A549 (cell line): ENCODE measurements at regions not wholly inside any gene's neighbourhood (a gene's known extent, or its start where the extent isn't known, plus 50 kb on each side); places are given as distances from the start of the nearest gene placed in this dataset.

ENCODE experiments used
- ATAC-seq, 2 experiments: fragments of 200-7000 bp in 1 of 2; fragments of >200 bp in 1 of 2; cut with Nextera tagmentation in 1 of 2; cut with Tn5 transposase in 1 of 2; 3 replicates each; pipeline versions ENCODE4 v1.8.0 to v1.9.1; 2018 to 2020; ENCODE audit warnings: mild to moderate bottlenecking in 1 of 2, moderate library complexity in 1 of 2
- CTCF ChIA-PET: fragments of 300-600 bp; sonication (Branson Sonifier 250); formaldehyde crosslinking; extraction: SDS; loops from one replicate; lab custom pipeline; 2021; ENCODE audit warnings: antibody characterized with exemption, inconsistent platforms; lab: Yijun Ruan, JAX
- POLR2A ChIA-PET: fragments of 350-600 bp; formaldehyde crosslinking; extraction: SDS; loops from one replicate; lab custom pipeline; 2021; ENCODE audit warnings: antibody characterized with exemption, inconsistent platforms; lab: Yijun Ruan, JAX
- DNase-seq, 2 experiments: peaks; one replicate each; pipeline versions ENCODE4 v3.0.0 to v3.0.0-alpha.2; 2011 to 2016; ENCODE audit warnings: low read depth in 1 of 2, low spot score in 1 of 2
- FAIRE-seq: peaks from 2 replicates; lab custom pipeline; 2011; peaks lifted over from hg19 to GRCh38; lab: Jason Lieb, UNC
- H3K27ac ChIP-seq, 2 experiments: fragments of >200 bp; sonication (Bioruptor Twin); formaldehyde crosslinking; 3 replicates each; pipeline ENCODE4 v1.5.1; 2016 to 2017
- H3K4me1 ChIP-seq: fragments of >200 bp; sonication (Bioruptor Twin); formaldehyde crosslinking; 3 replicates; pipeline ENCODE4 v1.6.1; 2016
- H3K4me2 ChIP-seq: fragments of >200 bp; sonication (Bioruptor Twin); formaldehyde crosslinking; 3 replicates; pipeline ENCODE4 v1.6.1; 2016
- H3K4me3 ChIP-seq: fragments of >200 bp; sonication (Bioruptor Twin); formaldehyde crosslinking; 3 replicates; pipeline ENCODE4 v1.5.1; 2016
- H3K9me3 ChIP-seq: fragments of >200 bp; sonication (Bioruptor Twin); formaldehyde crosslinking; 3 replicates; pipeline ENCODE4 v1.6.1; 2016
- BCL3 ChIP-seq: fragments of >200 bp; sonication (Bioruptor Twin); formaldehyde crosslinking; IDR thresholded peaks from 3 replicates; pipeline ENCODE4 v1.6.1; 2016
- CBX8 ChIP-seq: fragments of 200-600 bp; sonication (generic); IDR thresholded peaks from 2 replicates; pipeline ENCODE4 v1.6.1; 2016
- CEBPB ChIP-seq, 2 experiments: fragments of >200 bp in 1 of 2; sonication (Bioruptor Twin) in 1 of 2; formaldehyde crosslinking in 1 of 2; IDR thresholded peaks; 2 replicates each; pipeline ENCODE4 v1.6.1; 2012 to 2016
- E2F6 ChIP-seq: IDR thresholded peaks from 2 replicates; pipeline ENCODE4 v1.6.1; 2012; ENCODE audit warnings: low read depth, borderline replicate concordance
- EHF ChIP-seq: fragments of 250-450 bp; sonication (Bioruptor Pico); IDR thresholded peaks from 2 replicates; pipeline ENCODE4 v1.5.0; 2020; ENCODE audit warnings: mild to moderate bottlenecking
- EHMT2 ChIP-seq: fragments of 200-600 bp; sonication (generic); IDR thresholded peaks from 2 replicates; pipeline ENCODE4 v1.6.1; 2016; ENCODE audit warnings: antibody characterized with exemption, low read depth, mild to moderate bottlenecking, moderate library complexity
- ELK1 ChIP-seq: fragments of 150-350 bp; IDR thresholded peaks from 2 replicates; pipeline ENCODE4 v1.6.1; 2014; ENCODE audit warnings: low read depth, mild to moderate bottlenecking, low read length
- ESRRA ChIP-seq: fragments of 150-350 bp; IDR thresholded peaks from 2 replicates; pipeline ENCODE4 v1.6.1; 2014; ENCODE audit warnings: mild to moderate bottlenecking, low read length, borderline replicate concordance
- FOSL2 ChIP-seq, 2 experiments: fragments of 450-650 bp in 1 of 2; fragments of >200 bp in 1 of 2; sonication (Bioruptor Twin) in 1 of 2; formaldehyde crosslinking; IDR thresholded peaks; 2 replicates each; pipeline versions ENCODE4 v1.5.0 to v1.6.1; 2016 to 2020; ENCODE audit warnings: mild to moderate bottlenecking in 1 of 2, moderate library complexity in 1 of 2
- FOXS1 ChIP-seq: fragments of 250-450 bp; sonication (Bioruptor Pico); IDR thresholded peaks from 2 replicates; pipeline ENCODE4 v1.5.0; 2020; ENCODE audit warnings: mild to moderate bottlenecking, moderate library complexity
- HDAC2 ChIP-seq: fragments of 200-600 bp; sonication (generic); IDR thresholded peaks from 2 replicates; pipeline ENCODE4 v1.6.1; 2016
- HES2 ChIP-seq: fragments of >200 bp; sonication (Bioruptor Twin); formaldehyde crosslinking; IDR thresholded peaks from 2 replicates; pipeline ENCODE4 v1.6.1; 2016
- HEYL ChIP-seq: fragments of 250-450 bp; sonication (Bioruptor Pico); IDR thresholded peaks from 2 replicates; pipeline ENCODE4 v1.8.0; 2021; ENCODE audit warnings: mild to moderate bottlenecking, moderate library complexity
- HMGXB4 ChIP-seq: fragments of 250-450 bp; sonication (Bioruptor Pico); IDR thresholded peaks from 2 replicates; pipeline ENCODE4 v1.5.0; 2021; ENCODE audit warnings: mild to moderate bottlenecking, moderate library complexity, borderline replicate concordance
- HOXA7 ChIP-seq: fragments of 250-450 bp; sonication (Bioruptor Pico); IDR thresholded peaks from 2 replicates; pipeline ENCODE4 v1.5.0; 2020; ENCODE audit warnings: mild to moderate bottlenecking, moderate library complexity
- HOXB13 ChIP-seq: fragments of 250-450 bp; sonication (Bioruptor Pico); IDR thresholded peaks from 2 replicates; pipeline ENCODE4 v1.5.0; 2020; ENCODE audit warnings: low read depth, mild to moderate bottlenecking, moderate library complexity
- HOXB5 ChIP-seq: fragments of 250-450 bp; sonication (Bioruptor Pico); IDR thresholded peaks from 2 replicates; pipeline ENCODE4 v1.5.0; 2020; ENCODE audit warnings: mild to moderate bottlenecking, moderate library complexity
- JUN ChIP-seq, 2 experiments: fragments of >200 bp; sonication (Bioruptor Twin); formaldehyde crosslinking; IDR thresholded peaks; 2 replicates in 1 of 2; 3 replicates in 1 of 2; pipeline ENCODE4 v1.6.1; 2016 to 2017
- MAFK ChIP-seq: fragments of 450-650 bp; IDR thresholded peaks from 2 replicates; pipeline ENCODE4 v1.6.1; 2014; ENCODE audit not compliant: partially characterized antibody
- NR3C1 ChIP-seq: fragments of >200 bp; sonication (Bioruptor Twin); formaldehyde crosslinking; IDR thresholded peaks from 3 replicates; pipeline ENCODE4 v1.6.1; 2017
- POLR2A ChIP-seq: IDR thresholded peaks from 2 replicates; pipeline ENCODE4 v1.6.1; 2012; ENCODE audit warnings: mild to moderate bottlenecking, low read length
- RCOR1 ChIP-seq: fragments of 150-350 bp; IDR thresholded peaks from 2 replicates; pipeline ENCODE4 v1.6.1; 2014; ENCODE audit warnings: antibody characterized with exemption, low read length, low read depth
- RFX5 ChIP-seq: fragments of 450-650 bp; IDR thresholded peaks from 2 replicates; pipeline ENCODE4 v1.7.1; 2014; ENCODE audit warnings: antibody characterized with exemption, mild to moderate bottlenecking, moderate library complexity
- RNF2 ChIP-seq: fragments of 200-600 bp; sonication (generic); IDR thresholded peaks from 2 replicates; pipeline ENCODE4 v1.6.1; 2016; ENCODE audit warnings: low read depth, mild to moderate bottlenecking, antibody characterized with exemption, moderate library complexity, borderline replicate concordance
- SMC3 ChIP-seq: fragments of >200 bp; sonication (Bioruptor Twin); formaldehyde crosslinking; IDR thresholded peaks from 3 replicates; pipeline ENCODE4 v1.6.1; 2018; ENCODE audit warnings: inconsistent platforms
- SREBF2 ChIP-seq: fragments of 450-650 bp; IDR thresholded peaks from 2 replicates; pipeline ENCODE4 v1.6.1; 2014; ENCODE audit warnings: mild to moderate bottlenecking, moderate library complexity
- TFCP2L1 ChIP-seq: fragments of 250-450 bp; sonication (Bioruptor Pico); IDR thresholded peaks from 2 replicates; pipeline ENCODE4 v1.5.0; 2021; ENCODE audit warnings: mild to moderate bottlenecking
- ZC3H11A ChIP-seq: fragments of 450-650 bp; IDR thresholded peaks from 2 replicates; pipeline ENCODE4 v1.6.1; 2014; ENCODE audit warnings: antibody characterized with exemption, mild to moderate bottlenecking
- ZFP36 ChIP-seq: fragments of 450-650 bp; IDR thresholded peaks from 2 replicates; pipeline ENCODE4 v1.6.1; 2014; ENCODE audit warnings: borderline replicate concordance; ENCODE audit not compliant: partially characterized antibody
- ZNF302 ChIP-seq: fragments of 250-450 bp; sonication (Bioruptor Pico); IDR thresholded peaks from 2 replicates; pipeline ENCODE4 v1.9.0; 2021; ENCODE audit warnings: inconsistent platforms, mild to moderate bottlenecking, moderate library complexity
- ZSCAN20 ChIP-seq: fragments of 250-450 bp; sonication (Bioruptor Pico); IDR thresholded peaks from 2 replicates; pipeline ENCODE4 v1.8.0; 2022; ENCODE audit warnings: mild to moderate bottlenecking, moderate library complexity
- WGBS: methylation state at CpG from one replicate; pipeline ENCODE4 v1.1.6; 2017; ENCODE audit errors: missing lambda C conversion rate; 5-methylcytosine and 5-hydroxymethylcytosine counted together
- TF ChIP-seq, protein P1 (sequence below): fragments of 250-450 bp; sonication (Bioruptor Pico); IDR thresholded peaks from 2 replicates; pipeline ENCODE4 v1.5.0; 2020; ENCODE audit warnings: low read depth, mild to moderate bottlenecking, moderate library complexity

DNA sequence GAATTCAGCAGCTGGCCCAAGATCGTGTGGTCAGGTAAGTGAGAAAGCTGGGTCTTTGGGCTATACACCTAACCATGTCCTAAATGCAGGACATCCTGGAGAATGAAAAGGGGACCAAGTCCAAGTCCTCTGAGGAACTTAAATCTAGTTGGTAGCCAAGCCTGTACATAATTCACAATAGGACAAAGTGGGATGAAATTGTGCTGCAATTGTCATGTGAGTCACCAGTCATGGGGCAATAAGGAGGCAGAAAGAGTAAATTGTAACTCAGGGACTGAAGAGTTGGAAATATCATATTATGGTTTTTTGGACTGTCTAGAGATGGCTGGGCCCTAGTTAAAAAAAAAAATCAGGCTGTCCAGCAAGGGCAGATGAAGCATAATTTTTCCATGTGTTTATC is 202.6 kb downstream of the CYLD start (continued):
- TF ChIP-seq HMGXB4 (CRISPR knock-in tag) (no peak), E2F6 (no peak), HOXA7 (CRISPR knock-in tag) (no peak), CEBPB (IDR thresholded peaks at IDR 0.05) (no peak)

DNA sequence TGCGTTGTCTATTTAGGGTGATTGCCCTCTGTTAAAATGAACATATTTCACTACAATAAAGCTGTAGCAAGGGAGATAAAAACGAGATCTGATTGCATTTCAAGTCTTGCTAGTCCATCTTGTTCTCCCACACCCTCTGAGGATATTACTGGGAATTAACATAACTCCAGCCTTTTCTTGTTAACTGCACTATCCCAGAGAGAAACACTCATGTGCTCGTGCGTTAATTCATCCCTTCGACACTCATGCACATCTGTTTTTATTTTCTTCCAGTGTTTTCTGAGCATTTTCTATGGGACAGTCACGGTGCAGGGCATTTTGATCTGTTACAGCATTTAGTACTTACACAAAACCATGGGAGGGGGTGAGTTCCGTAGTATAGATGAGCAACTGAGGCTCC is 202.1 kb downstream of the CYLD start:
- FAIRE-seq (no peak), ATAC-seq (no peak; a peak in 1 of 6 replicates), DNase-seq (no peak)
- Histone ChIP-seq H3K9me3 (no peaks in the 10 kb centered on the region), H3K4me3 (no peak overlapping the region), H3K27ac (no peak overlapping the region), H3K4me2 (no peak overlapping the region), H3K4me1 (no peaks in the 10 kb centered on the region)
- ChIA-PET CTCF (no interaction called here), POLR2A (no interaction called here)
- 7% methylated on average over 7 of the region's 7 CpGs for WGBS
- TF ChIP-seq POLR2A (no peak), ZC3H11A (no peak), SMC3 (no peak), CBX8 (no peak), SREBF2 (no peak), ZFP36 (no peak), HOXB13 (no peak), FOSL2 (IDR thresholded peaks at IDR 0.05) (no peak), FOSL2 (CRISPR knock-in tag; IDR thresholded peaks at IDR 0.05) (no peak), RFX5 (no peak), ELK1 (no peak), RCOR1 (no peak), ZSCAN20 (CRISPR knock-in tag) (no peak), HES2 (no peak), HEYL (CRISPR knock-in tag) (no peak), NR3C1 (no peak), BCL3 (no peak), FOXS1 (CRISPR knock-in tag) (no peak)
- TF ChIP-seq, protein P1, sequence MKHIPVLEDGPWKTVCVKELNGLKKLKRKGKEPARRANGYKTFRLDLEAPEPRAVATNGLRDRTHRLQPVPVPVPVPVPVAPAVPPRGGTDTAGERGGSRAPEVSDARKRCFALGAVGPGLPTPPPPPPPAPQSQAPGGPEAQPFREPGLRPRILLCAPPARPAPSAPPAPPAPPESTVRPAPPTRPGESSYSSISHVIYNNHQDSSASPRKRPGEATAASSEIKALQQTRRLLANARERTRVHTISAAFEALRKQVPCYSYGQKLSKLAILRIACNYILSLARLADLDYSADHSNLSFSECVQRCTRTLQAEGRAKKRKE (CRISPR knock-in tag), result no peak

DNA sequence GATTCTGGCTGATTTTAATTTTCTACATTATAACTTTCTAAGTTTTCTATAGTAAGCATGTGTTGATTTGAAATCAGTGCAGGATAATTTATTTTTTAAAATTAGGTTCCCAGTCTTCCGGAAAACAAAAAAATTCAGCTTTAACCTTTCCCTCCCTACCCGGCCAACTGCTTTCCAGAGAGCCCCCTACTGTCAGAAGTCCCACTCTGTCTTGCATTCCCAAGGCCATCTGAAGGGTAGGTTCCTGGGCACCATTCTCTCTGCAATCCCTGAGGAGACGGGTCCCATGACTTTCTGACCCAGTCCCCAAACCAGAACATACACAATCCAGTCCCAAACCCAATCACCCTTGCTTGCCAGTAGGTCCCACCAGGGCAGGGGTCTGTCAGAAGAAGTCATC is 200.3 kb downstream of the CYLD start:
- no peak for FAIRE-seq
- Histone ChIP-seq H3K27ac (no peak overlapping the region), H3K9me3 (no peaks in the 10 kb centered on the region), H3K4me3 (no peak overlapping the region), H3K4me2 (no peak overlapping the region), H3K4me1 (no peaks in the 10 kb centered on the region)
- no peak for DNase-seq
- WGBS, result 37% methylated on average over 3 of the region's 3 CpGs
- ChIA-PET CTCF (no interaction called here), POLR2A (no interaction called here)
- no peak for TF ChIP-seq FOSL2 (IDR thresholded peaks at IDR 0.05)
- TF ChIP-seq FOSL2 (CRISPR knock-in tag; IDR thresholded peaks at IDR 0.05), result no peak
- TF ChIP-seq JUN (IDR thresholded peaks at IDR 0.05), result no peak
- no peak for TF ChIP-seq HOXB5
- no peak for TF ChIP-seq EHMT2
- TF ChIP-seq EHF (CRISPR knock-in tag), result no peak
- TF ChIP-seq ESRRA, result no peak
- TF ChIP-seq MAFK, result no peak
- TF ChIP-seq HDAC2, result no peak
- TF ChIP-seq SREBF2, result no peak
- TF ChIP-seq TFCP2L1 (CRISPR knock-in tag), result no peak
- no peak for TF ChIP-seq RNF2
- TF ChIP-seq ELK1, result no peak
- no peak for TF ChIP-seq RCOR1
- TF ChIP-seq HOXA7 (CRISPR knock-in tag), result no peak
- no peak for TF ChIP-seq NR3C1
- TF ChIP-seq ZNF302 (CRISPR knock-in tag), result no peak
- no peak for ATAC-seq
